GM19324 (cell line): ENCODE measurements at regions not wholly inside any gene's neighbourhood (a gene's known extent, or its start where the extent isn't known, plus 50 kb on each side); places are given as distances from the start of the nearest gene placed in this dataset.

Experiments
- ATAC-seq: cut with Tn5 transposase; IDR thresholded peaks from one replicate; pipeline ENCODE4 v1.9.1; 2021; ENCODE audit warnings: mild to moderate bottlenecking, moderate library complexity; ENCODE audit not compliant: unreplicated experiment, low FRiP score

GRCh38 chr15:69897471-69898237, 200.1 kb downstream of the TLE3 start:
- no peak for ATAC-seq

- no peak for ATAC-seq
These were observed 199.5 kb downstream of the TLE3 start for GRCh38 chr15:69898243-69898642.

GRCh38 chr15:69902414-69903062, 195.2 kb downstream of the TLE3 start:
- no peak for ATAC-seq

GRCh38 chr15:69903470-69904469, 193.9 kb downstream of the TLE3 start:
- no peak for ATAC-seq

- no peak for ATAC-seq
These were observed 191.2 kb downstream of the TLE3 start for GRCh38 chr15:69906256-69907185.

GRCh38 chr15:69908060-69908459, 189.7 kb downstream of the TLE3 start:
- ATAC-seq: no peak

GRCh38 chr15:69908590-69909420, 188.9 kb downstream of the TLE3 start:
- no peak for ATAC-seq

- no peak for ATAC-seq
These were observed 187.8 kb downstream of the TLE3 start for GRCh38 chr15:69909719-69910444.

- no peak for ATAC-seq
These were observed 187.2 kb downstream of the TLE3 start for GRCh38 chr15:69910514-69910913.

GRCh38 chr15:69912116-69912515, 185.6 kb downstream of the TLE3 start:
- ATAC-seq: no peak

GRCh38 chr15:69914040-69914439, 183.7 kb downstream of the TLE3 start:
- no peak for ATAC-seq

- no peak for ATAC-seq
These were observed 182.8 kb downstream of the TLE3 start for GRCh38 chr15:69914960-69915359.

GRCh38 chr15:69916169-69916785, 181.4 kb downstream of the TLE3 start:
- no peak for ATAC-seq

GRCh38 chr15:69917056-69917455, 180.7 kb downstream of the TLE3 start:
- no peak for ATAC-seq

GRCh38 chr15:69919816-69920215, 177.9 kb downstream of the TLE3 start:
- no peak for ATAC-seq

- ATAC-seq: no peak
These were observed 177.5 kb downstream of the TLE3 start for GRCh38 chr15:69920221-69920620.

GRCh38 chr15:69921626-69922619, 175.8 kb downstream of the TLE3 start:
- ATAC-seq: no peak
